Parathyroid adenoma (tissue), 2 donors: ENCODE measurements at regions not wholly inside any gene's neighbourhood (a gene's known extent, or its start where the extent isn't known, plus 50 kb on each side); places are given as distances from the start of the nearest gene placed in this dataset.

Experiments
- H2AFZ ChIP-seq: fragments of 300-600 bp; sonication (generic); one replicate; pipeline ENCODE4 v1.7.0; 2017; ENCODE audit warnings: antibody characterized with exemption, mild to moderate bottlenecking
- H3K27ac ChIP-seq: fragments of 300-600 bp; sonication (generic); one replicate; pipeline ENCODE4 v1.7.0; 2017
- H3K27me3 ChIP-seq: fragments of 300-600 bp; sonication (generic); one replicate; pipeline ENCODE4 v1.7.0; 2017; ENCODE audit warnings: low read length; ENCODE audit not compliant: control insufficient read depth, insufficient read depth
- H3K36me3 ChIP-seq: fragments of 300-600 bp; sonication (generic); one replicate; pipeline ENCODE4 v1.7.0; 2017; ENCODE audit warnings: low read length; ENCODE audit not compliant: control insufficient read depth, insufficient read depth
- H3K4me1 ChIP-seq: fragments of 300-600 bp; sonication (generic); one replicate; pipeline ENCODE4 v1.7.0; 2017; ENCODE audit warnings: control low read depth
- H3K4me2 ChIP-seq: fragments of 300-600 bp; sonication (generic); one replicate; pipeline ENCODE4 v1.7.0; 2017; ENCODE audit warnings: low read length
- H3K4me3 ChIP-seq: fragments of 300-600 bp; sonication (generic); one replicate; pipeline ENCODE4 v1.7.0; 2017; ENCODE audit warnings: low read depth, low read length
- H3K79me2 ChIP-seq: fragments of 300-600 bp; sonication (generic); one replicate; pipeline ENCODE4 v1.7.0; 2017; ENCODE audit warnings: control low read depth
- H3K9ac ChIP-seq: fragments of 300-600 bp; sonication (generic); one replicate; pipeline ENCODE4 v1.7.0; 2017; ENCODE audit warnings: mild to moderate bottlenecking
- H3K9me3 ChIP-seq: fragments of 300-600 bp; sonication (generic); one replicate; pipeline ENCODE4 v1.7.0; 2017; ENCODE audit warnings: low read length; ENCODE audit not compliant: control insufficient read depth
- CTCF ChIP-seq: fragments of 300-600 bp; sonication (generic); IDR thresholded peaks from one replicate; pipeline ENCODE4 v1.7.0; 2017; ENCODE audit warnings: antibody characterized with exemption, mild to moderate bottlenecking
- donor health status: primary hyperparathyroidism.

- no peaks in the 10 kb centered on the region for H3K4me1 ChIP-seq
- no peak for TF ChIP-seq CTCF
- no peak overlapping the region for H3K9ac ChIP-seq
- H3K9me3 ChIP-seq = no peaks in the 10 kb centered on the region
- no peak overlapping the region for H2AFZ ChIP-seq
- H3K27ac ChIP-seq = no peak overlapping the region
- no peaks in the 10 kb centered on the region for H3K79me2 ChIP-seq
- H3K27me3 ChIP-seq = no peaks in the 10 kb centered on the region
- H3K4me2 ChIP-seq = no peak overlapping the region
- no peak overlapping the region for H3K4me3 ChIP-seq
- H3K36me3 ChIP-seq = no peaks in the 10 kb centered on the region
Observed at GRCh38 chrX:150253959-150254620, 109.0 kb upstream of the MAMLD1 start.

GRCh38 chrX:150254909-150255308 is 108.2 kb upstream of the MAMLD1 start:
- no peak for TF ChIP-seq CTCF

GRCh38 chrX:150255441-150256296 is 107.4 kb upstream of the MAMLD1 start:
- H3K4me1 ChIP-seq = no peaks in the 10 kb centered on the region
- no peaks in the 10 kb centered on the region for H3K36me3 ChIP-seq
- H3K4me3 ChIP-seq = no peak overlapping the region
- no peak overlapping the region for H3K27ac ChIP-seq
- no peaks in the 10 kb centered on the region for H3K79me2 ChIP-seq
- H3K4me2 ChIP-seq = no peak overlapping the region
- no peak overlapping the region for H2AFZ ChIP-seq
- H3K9me3 ChIP-seq = no peaks in the 10 kb centered on the region
- no peak for TF ChIP-seq CTCF
- H3K9ac ChIP-seq = no peak overlapping the region
- H3K27me3 ChIP-seq = no peaks in the 10 kb centered on the region

More at GRCh38 chrX:150254909-150255308, 108.2 kb upstream of the MAMLD1 start:
- no peaks in the 10 kb centered on the region for H3K27me3 ChIP-seq
- H3K4me1 ChIP-seq = no peaks in the 10 kb centered on the region
- H3K9ac ChIP-seq = no peak overlapping the region
- H3K27ac ChIP-seq = no peak overlapping the region
- no peaks in the 10 kb centered on the region for H3K79me2 ChIP-seq
- H3K4me2 ChIP-seq = no peak overlapping the region
- no peak overlapping the region for H3K4me3 ChIP-seq
- H2AFZ ChIP-seq = no peak overlapping the region
- no peaks in the 10 kb centered on the region for H3K36me3 ChIP-seq
- H3K9me3 ChIP-seq = no peaks in the 10 kb centered on the region

- TF ChIP-seq CTCF = no peak
- Histone ChIP-seq H3K9me3 (no peaks in the 10 kb centered on the region), H3K4me3 (no peak overlapping the region), H3K9ac (no peak overlapping the region), H3K4me1 (no peaks in the 10 kb centered on the region), H2AFZ (no peak overlapping the region), H3K79me2 (no peaks in the 10 kb centered on the region), H3K36me3 (no peaks in the 10 kb centered on the region), H3K4me2 (no peak overlapping the region), H3K27me3 (no peaks in the 10 kb centered on the region), H3K27ac (no peak overlapping the region)
Observed at GRCh38 chrX:150256297-150256650, 106.8 kb upstream of the MAMLD1 start.
